GM19351 (cell line): ENCODE measurements at regions not wholly inside any gene's neighbourhood (a gene's known extent, or its start where the extent isn't known, plus 50 kb on each side); places are given as distances from the start of the nearest gene placed in this dataset.
A peak's percentile ranks its signal among the peaks of the same experiment; 100 is the strongest.

Source experiments
- ATAC-seq: cut with Tn5 transposase; IDR thresholded peaks from one replicate; pipeline ENCODE4 v1.9.1; 2021; ENCODE audit warnings: mild to moderate bottlenecking, moderate library complexity; ENCODE audit not compliant: unreplicated experiment

DNA sequence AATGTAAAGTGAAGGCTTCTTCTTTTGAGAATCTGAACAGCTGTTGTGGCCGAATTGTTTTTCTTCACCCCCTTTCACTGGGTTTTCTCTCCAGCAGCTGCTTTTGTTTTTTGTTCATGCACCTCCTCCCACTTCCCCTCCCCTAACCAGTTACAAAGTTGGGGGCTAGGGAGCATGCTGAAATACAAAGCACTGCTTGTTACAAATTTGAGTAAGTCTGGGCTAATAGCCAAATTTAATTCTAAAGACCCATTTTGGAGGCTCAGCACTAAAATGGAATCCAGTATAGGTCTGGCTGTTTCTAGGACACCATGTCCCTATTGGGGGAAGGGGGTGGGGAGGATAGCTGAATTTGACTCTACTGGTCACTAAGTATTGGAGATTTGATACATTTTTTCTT is 89.2 kb upstream of the GPM6B start:
- no peak for ATAC-seq

DNA sequence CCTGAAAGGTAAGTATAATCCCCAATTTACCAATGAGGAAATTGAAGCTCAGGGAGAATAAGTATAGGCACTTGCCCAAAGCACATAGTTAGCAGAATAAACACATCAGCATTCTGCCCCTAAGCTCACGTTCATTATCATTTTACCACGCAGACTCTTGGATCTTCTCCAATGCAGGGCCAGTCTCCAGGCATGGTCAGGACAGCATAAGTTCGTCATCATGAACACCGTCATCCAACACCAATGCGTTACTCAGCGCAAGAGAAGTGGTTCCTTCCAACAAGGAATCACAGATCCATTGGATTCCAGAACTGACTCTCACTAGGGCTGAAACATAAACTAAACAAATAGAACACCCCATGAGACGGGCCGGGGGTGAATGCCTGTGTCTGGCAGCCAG is 86.5 kb upstream of the GPM6B start:
- no peak for ATAC-seq

DNA sequence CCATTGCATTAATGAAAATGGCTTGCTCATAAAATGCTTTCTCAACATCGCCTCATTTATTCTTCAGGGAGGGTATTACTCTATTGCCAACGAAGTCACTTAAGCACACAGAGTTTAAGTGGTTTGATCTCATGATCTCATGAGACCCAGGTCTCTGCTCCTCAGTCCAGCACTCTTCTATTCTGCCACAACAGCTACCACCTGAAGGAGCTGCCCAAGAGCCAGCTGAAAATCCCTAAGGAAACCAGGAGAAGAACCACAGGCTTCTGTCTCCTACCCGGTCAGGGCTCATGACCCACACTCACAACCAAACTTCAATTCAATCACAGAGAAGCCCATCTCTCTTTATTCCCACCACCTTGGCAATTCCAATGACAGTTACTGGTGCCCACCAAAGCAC is 85.5 kb upstream of the GPM6B start:
- no peak for ATAC-seq

DNA sequence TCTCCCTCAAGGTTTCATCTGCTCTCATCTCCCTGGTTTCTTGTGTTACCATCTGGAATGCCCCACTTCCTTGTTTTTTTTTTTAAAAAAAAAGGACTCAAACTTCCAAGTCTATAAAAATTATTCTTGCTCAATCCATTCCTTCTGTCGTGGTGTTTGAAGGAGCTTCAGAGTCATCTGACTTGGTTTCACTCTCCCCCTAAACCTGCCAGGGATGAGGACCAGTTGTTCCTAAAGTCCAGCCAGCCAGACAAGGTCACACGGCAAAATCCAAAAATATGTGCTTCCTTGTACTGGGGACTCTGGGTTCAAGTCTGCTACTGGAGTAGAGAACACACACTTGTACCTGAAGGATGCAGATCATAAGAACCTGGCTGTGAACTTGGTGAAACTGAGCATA is 84.5 kb upstream of the GPM6B start:
- no peak for ATAC-seq

DNA sequence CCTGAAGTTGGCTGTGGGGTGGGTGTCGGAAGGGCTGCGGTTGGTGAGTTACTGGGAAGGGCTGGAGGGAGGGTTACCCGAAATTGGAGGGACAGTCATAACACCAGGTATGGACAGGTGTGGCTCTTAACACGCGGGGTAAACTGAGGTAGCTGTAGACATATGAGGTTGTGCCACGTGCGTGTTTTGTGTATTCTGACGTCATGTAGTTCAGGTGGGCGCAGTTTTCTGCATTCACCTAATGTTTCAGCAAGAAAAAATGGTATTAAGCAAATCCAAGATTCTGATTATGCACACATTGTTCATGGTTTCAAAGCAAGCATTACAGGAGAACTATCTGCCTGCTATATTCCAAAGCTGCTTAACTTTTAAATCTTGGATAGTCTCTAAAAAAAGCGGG is 83.5 kb upstream of the GPM6B start:
- ATAC-seq: no peak

DNA sequence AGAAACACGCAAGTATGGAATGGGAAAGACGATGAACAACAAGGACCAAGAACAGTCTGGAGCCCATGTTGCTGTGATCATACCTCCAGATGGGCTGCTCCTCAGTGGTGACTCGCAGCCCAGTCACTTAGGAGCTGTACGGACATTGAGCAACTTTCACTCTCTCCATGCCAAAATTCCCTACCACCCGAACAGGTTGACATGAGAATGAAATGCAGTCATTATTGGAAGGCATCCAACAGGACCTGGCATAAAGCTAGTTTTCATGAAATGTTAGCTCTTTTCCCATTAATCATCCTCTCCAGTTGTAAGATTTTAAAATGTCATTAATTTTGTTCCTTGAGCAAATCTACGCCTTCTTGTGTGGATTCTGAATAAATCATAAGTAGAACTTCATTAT is 82.7 kb upstream of the GPM6B start:
- ATAC-seq: no peak

DNA sequence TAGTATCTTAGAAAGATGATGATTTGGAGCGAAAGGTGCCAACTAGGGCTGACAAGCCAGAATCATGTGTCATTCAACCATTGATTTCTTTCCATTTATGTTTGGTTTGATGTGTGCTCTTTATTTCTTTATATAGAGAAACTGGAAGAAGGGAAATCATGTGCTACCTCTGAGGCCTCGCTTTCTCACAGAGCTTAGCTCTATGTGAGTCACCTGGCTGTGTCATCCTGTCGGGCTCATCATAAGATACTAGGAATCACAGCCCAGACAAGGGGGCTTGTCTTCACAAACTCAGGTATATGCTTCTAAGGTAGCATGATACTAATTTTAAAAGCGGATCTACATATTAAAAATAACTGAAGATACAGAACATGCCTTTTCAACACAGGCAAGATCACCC is 81.7 kb upstream of the GPM6B start:
- ATAC-seq: no peak

DNA sequence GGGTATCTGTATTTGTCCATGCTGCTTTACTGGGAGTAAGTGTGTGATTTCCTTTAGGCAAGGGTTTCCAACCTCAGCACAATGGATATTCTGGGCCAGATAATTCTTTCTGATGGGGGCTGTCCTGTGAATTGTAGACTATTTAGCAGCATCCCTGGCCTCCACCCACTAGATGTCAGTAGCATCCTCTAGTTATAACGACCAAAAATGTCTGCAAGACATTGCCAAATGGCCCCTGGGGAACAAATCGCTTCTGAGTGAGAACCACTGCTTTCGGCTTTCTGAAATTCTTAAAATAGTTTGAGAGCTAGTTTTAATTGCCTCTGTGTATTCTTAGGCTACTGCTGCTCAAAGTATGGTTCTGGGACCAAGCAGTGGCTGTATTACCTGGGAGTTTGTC is 81.2 kb upstream of the GPM6B start:
- peak; percentile 95 for ATAC-seq

DNA sequence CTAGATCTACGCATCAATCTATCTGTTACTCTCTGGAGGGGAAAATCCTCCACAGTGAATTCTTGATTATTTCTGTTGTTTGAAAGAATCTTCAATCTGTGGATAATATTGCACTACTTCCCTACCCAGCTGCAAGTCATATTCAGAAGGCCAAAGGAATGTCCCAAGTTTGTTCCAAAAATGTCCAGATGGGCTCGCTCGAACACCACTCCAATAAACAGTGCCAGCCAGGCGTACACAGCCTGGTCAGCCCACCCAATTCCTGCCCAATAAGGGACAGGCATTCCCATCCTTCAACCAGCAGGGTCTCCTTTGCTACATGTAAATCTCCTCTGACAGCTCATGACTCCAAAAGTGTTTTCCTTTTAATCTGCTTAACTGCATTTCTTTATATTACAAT is 80.7 kb upstream of the GPM6B start:
- no peak for ATAC-seq

DNA sequence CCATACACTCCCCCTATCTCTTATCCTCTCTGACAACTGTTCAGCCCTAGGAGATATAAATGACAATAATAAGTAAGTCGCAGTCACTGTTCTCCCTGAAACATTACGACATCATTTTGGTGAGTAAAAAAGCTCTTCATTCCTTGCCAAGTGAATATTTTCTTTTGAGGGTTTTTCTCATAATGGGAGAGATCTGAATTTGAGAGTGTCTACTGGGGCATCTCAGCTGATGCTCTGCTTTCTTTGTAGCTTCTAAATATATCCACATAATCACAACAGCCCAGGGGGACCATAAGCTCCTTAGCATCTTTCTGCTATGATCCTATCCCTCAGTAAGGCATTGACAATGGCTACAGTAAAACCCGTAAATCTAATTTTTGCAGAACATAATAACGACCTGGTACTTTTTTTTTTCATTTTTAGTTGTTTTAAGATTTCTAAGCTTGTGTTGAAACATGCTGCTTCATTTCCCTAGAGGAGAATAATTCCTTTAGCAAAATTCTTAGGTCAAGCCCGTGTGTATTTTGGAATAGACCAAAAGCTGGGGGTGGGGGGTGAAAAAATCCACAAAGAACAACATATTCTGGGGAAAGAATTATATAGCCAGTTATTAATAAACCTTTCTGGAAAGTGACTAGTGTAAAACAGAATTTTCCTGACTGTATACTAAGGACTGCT is 78.1 kb upstream of the GPM6B start:
- no peak for ATAC-seq

DNA sequence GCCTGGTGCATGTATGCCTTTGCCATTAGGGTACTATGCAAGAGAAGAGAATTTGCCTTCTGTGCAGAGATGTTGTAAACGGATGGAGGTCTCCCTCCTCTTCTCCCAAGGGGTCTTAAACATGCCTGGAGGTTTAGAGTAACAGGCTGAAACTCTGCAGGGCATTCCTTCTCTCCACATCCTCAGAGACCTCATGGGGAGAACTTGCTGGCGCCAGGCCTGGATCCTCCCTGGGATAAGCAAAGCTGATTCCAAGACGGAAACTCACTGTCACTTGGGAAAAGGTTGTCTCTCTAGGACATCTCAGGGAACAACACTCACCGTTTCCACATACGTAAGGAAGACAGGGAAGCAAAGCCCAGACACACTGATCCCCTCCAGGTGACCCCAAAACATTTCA is 76.9 kb upstream of the GPM6B start:
- ATAC-seq: no peak

DNA sequence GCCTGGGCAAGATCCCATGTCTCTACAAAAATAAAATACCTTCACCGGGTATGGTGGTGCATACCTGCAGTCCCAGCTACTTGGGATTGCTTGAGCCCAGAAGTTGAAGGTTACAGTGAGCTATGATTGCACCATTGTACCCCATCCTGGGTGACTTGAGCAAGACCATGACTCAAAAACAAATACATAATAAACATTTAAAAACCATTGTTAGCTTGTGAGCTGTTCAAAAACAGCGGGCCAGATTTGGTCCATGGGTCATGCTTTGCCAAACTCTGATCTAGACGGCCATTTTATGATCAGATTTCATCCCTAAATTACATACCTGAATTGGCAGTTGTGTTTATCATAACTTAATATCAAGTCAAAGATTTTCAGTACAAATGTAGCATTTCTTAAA is 76.0 kb upstream of the GPM6B start:
- ATAC-seq: no peak

DNA sequence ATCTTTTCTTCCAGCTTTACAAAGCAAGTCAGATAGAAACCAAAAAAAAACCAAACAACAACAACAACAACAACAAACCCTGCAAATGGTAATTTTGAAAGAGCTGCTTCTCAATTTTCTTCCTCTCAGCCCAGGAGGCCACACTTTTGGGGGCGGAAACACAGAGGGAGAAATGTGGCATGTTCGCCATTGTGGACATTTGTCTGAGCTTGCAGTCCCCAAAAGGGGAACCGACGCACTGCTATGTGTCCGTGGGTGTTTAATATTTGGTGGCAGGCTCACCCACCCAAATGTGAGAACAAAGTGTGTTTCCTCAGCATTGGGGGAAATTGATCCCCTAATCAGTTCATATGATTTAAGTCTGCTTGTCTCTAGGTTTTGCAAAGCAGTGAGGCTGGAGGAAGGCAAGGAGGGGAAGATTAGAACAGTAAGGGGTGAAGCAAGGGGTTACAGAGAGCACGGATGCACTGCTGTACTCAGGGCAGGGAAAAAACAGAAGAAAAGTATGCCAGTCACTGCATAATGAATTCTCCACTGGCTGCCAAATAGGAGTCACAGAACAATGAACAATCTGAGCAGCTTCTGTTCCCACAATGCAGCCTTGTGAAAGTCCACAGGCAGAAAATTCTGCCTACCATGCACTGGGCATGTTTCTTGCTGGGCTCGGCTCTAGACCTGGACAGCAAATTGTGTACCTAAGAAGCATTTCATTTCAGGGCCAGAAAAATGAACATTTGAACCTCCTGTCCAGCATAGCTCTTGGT is 74.7 kb upstream of the GPM6B start:
- ATAC-seq: no peak

DNA sequence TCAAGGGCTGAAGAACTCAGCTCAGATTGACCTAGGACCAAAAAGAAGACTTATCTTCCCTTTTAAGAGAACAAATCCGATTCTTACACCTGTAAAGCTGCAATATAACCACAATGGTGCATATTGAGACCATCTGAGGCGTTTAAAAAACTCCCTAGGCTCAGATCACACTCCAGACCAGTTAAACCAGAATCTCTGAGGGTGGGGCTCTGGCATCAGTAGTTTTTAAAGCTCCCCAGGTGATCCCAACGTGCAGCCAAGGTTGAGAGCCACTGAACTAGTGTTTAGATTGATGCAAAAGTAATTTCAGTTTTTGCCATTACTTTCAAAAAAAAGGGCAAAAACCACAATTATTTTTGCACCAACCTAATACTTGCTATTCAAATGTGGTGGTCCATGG is 73.9 kb upstream of the GPM6B start:
- no peak for ATAC-seq

DNA sequence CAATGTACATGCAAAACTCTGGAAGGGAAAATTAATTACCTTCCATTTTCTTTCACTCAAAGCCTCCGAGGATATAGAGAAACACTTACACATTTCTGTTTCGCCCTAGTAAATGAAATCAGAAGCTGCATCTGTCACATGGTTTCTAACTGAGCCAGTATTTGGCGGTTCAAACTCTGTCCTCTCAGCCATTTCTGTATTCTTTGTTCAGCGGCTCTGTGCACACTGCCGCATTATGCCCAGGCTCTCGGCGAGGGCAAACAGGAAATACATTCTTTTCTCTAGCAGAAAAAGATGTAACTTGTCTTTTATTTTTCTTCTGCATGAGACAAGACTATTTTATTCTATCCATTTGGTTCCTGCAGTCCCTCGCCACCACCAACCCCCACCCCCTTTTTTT is 71.4 kb upstream of the GPM6B start:
- ATAC-seq: no peak

DNA sequence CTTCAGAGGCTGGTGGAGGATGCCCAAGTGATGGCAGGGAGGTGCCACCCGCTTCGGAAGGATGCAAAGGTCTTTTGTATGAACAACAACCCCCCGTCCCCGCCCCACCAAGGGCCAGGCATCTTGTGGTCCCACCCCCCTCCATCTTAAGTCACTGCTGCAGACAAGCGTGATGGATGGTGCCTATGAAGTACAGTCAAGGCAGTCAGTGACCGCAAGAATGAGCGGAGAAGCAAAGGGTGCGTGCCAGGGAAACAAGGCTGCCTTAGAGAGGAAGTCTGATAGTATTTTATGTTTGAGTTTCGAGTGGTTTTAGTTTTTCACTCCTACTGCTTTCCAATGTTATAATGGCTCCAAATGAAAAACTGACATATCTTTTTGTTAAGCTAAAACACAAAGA is 68.7 kb upstream of the GPM6B start:
- ATAC-seq: no peak

DNA sequence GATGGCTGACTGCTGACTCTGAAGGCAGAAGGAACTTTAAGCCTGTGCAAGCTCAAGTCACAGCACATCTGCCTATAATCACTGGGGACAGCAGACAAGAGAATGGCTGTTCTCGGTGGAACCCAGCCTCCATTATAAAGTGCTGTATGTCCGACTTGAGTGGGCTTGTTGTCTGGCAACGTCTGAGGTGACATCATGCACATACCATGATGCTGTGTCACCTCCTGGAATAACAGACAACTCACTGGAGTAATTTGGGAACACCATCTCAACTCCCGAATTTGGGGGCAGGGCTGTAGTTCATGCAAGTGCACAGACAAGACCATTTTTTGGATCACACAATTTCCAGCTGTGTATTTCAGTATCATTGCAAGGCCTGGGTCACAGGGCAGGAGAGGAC is 59.8 kb upstream of the GPM6B start:
- ATAC-seq: no peak

DNA sequence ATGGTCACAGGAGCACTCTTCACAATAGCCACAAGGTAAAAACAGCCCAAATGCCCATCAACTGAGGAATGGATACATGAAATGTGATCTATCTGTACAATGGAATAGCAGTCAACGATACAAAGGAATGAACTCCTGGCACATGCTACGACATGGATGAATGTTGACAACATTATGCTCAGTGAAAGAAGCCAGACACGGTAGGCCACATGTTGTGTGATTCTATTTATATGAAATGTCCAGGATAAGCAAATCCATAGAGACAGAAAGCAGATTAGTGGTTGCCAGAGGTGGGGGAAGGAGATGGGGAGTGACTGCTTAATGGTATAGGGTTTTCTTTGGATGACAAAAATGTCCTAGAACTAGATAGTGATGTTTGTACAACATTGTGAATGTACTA is 58.7 kb upstream of the GPM6B start:
- ATAC-seq: no peak

DNA sequence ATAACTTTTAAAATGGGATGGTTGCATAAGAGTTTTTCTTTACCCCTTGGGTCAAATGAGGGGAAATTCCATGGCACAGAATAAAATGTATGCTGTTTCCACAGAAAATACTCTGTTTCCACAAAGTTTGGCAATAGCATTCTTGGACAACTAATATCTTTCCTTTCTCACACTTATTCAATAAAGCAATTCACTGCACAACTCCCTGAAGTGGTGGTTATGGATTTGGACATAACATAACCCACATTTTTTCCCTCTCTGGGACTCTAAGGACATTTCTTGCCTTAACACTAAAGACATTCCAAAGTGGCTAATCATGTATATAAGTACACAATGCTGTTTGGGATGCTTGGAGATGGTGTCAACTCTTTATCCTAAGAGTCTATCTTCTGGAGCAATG is 51.7 kb upstream of the GPM6B start:
- ATAC-seq: no peak
